Nephron (organoid): ENCODE measurements at regions not wholly inside any gene's neighbourhood (a gene's known extent, or its start where the extent isn't known, plus 50 kb on each side); places are given as distances from the start of the nearest gene placed in this dataset.
"Not testable (repeated sequence)": the region's sequence is repeated elsewhere in the genome, so short reads cannot be mapped to it uniquely, and the experiment has no call there.

Experiments
- H3K27ac Mint-ChIP-seq, 3 experiments: 2 replicates each; pipeline ENCODE4 v1.8.0; 2020; ENCODE audit warnings: mixed read lengths in 3 of 3, mild to moderate bottlenecking in 2 of 3, moderate library complexity in 1 of 3
- H3K27me3 Mint-ChIP-seq: 2 replicates; pipeline ENCODE4 v1.8.0; 2021; ENCODE audit warnings: low read depth, mild to moderate bottlenecking, moderate library complexity, mixed read lengths
- H3K36me3 Mint-ChIP-seq: 2 replicates; pipeline ENCODE4 v1.8.0; 2020; ENCODE audit warnings: low read depth, mixed read lengths
- H3K4me1 Mint-ChIP-seq: 2 replicates; pipeline ENCODE4 v1.8.0; 2020; ENCODE audit warnings: mixed read lengths
- H3K4me3 Mint-ChIP-seq, 3 experiments: 2 replicates each; pipeline ENCODE4 v1.8.0; 2020; ENCODE audit warnings: mild to moderate bottlenecking in 3 of 3, mixed read lengths in 3 of 3, moderate library complexity in 2 of 3
- H3K9me3 Mint-ChIP-seq: 2 replicates; pipeline ENCODE4 v1.8.0; 2020; ENCODE audit warnings: mixed read lengths
- CTCF ChIP-seq, 3 experiments: fragments of 200-600 bp; sonication (generic); IDR thresholded peaks; one replicate each; pipeline ENCODE4 v1.5.0; 2021; ENCODE audit warnings: antibody characterized with exemption in 3 of 3; ENCODE audit not compliant: unreplicated experiment in 3 of 3

- no peaks in the 10 kb centered on the region for H3K4me1 Mint-ChIP-seq
- H3K27ac Mint-ChIP-seq: no peak overlapping the region
- no peak overlapping the region for H3K4me3 Mint-ChIP-seq
- H3K9me3 Mint-ChIP-seq: peaks cover 28% of the 10 kb centered on the region
- H3K27me3 Mint-ChIP-seq: no peaks in the 10 kb centered on the region
- TF ChIP-seq CTCF (IDR thresholded peaks at IDR 0.05; ENCODE audit: unreplicated experiment in 3 of 3): no peak
- H3K36me3 Mint-ChIP-seq: no peaks in the 10 kb centered on the region
Observed at GRCh38 chrX:139002319-139002718, 290.8 kb upstream of the FGF13 start.

- Mint-ChIP-seq H3K4me1 (no peaks in the 10 kb centered on the region), H3K27me3 (no peaks in the 10 kb centered on the region), H3K27ac (no peak overlapping the region), H3K36me3 (no peaks in the 10 kb centered on the region), H3K4me3 (no peak overlapping the region), H3K9me3 (peaks cover 39% of the 10 kb centered on the region)
- no peak for TF ChIP-seq CTCF (IDR thresholded peaks at IDR 0.05; ENCODE audit: unreplicated experiment in 3 of 3)
Observed at GRCh38 chrX:138996268-138996667, 284.8 kb upstream of the FGF13 start.

- TF ChIP-seq CTCF (IDR thresholded peaks at IDR 0.05; ENCODE audit: unreplicated experiment in 3 of 3): no peak
- H3K36me3 Mint-ChIP-seq: no peaks in the 10 kb centered on the region
- no peak overlapping the region for H3K4me3 Mint-ChIP-seq
- H3K9me3 Mint-ChIP-seq: peaks cover 36% of the 10 kb centered on the region
- no peaks in the 10 kb centered on the region for H3K4me1 Mint-ChIP-seq
- H3K27ac Mint-ChIP-seq: no peak overlapping the region
- H3K27me3 Mint-ChIP-seq: no peaks in the 10 kb centered on the region
Observed at GRCh38 chrX:138995458-138995857, 283.9 kb upstream of the FGF13 start.

GRCh38 chrX:138990425-138990824, 278.9 kb upstream of the FGF13 start:
- H3K27ac Mint-ChIP-seq, H3K4me3 Mint-ChIP-seq, H3K27me3 Mint-ChIP-seq, H3K36me3 Mint-ChIP-seq, H3K4me1 Mint-ChIP-seq: not testable (repeated sequence)
- peaks cover 14% of the 10 kb centered on the region for H3K9me3 Mint-ChIP-seq

- Mint-ChIP-seq H3K4me3 (no peak overlapping the region), H3K27me3 (no peaks in the 10 kb centered on the region), H3K9me3 (peaks cover under 1% of the 10 kb centered on the region), H3K36me3 (no peaks in the 10 kb centered on the region), H3K4me1 (no peaks in the 10 kb centered on the region), H3K27ac (no peak overlapping the region)
- no peak for TF ChIP-seq CTCF (IDR thresholded peaks at IDR 0.05; ENCODE audit: unreplicated experiment in 3 of 3)
Observed at GRCh38 chrX:138986866-138987265, 275.3 kb upstream of the FGF13 start.

GRCh38 chrX:138986235-138986634, 274.7 kb upstream of the FGF13 start:
- no peak for TF ChIP-seq CTCF (IDR thresholded peaks at IDR 0.05; ENCODE audit: unreplicated experiment in 3 of 3)
- no peak overlapping the region for H3K4me3 Mint-ChIP-seq
- H3K27me3 Mint-ChIP-seq: no peaks in the 10 kb centered on the region
- H3K36me3 Mint-ChIP-seq: no peaks in the 10 kb centered on the region
- no peaks in the 10 kb centered on the region for H3K9me3 Mint-ChIP-seq
- H3K27ac Mint-ChIP-seq: no peak overlapping the region
- H3K4me1 Mint-ChIP-seq: no peaks in the 10 kb centered on the region
